NCI-H2107 treated with DMSO at 0.1 percent for 48 hours (cell line): ENCODE measurements at regions not wholly inside any gene's neighbourhood (a gene's known extent, or its start where the extent isn't known, plus 50 kb on each side); places are given as distances from the start of the nearest gene placed in this dataset.
"Not testable (repeated sequence)": the region's sequence is repeated elsewhere in the genome, so short reads cannot be mapped to it uniquely, and the experiment has no call there.

ENCODE experiments used
- DNase-seq: peaks from one replicate; lab custom pipeline; 2025; ENCODE audit not compliant: unreplicated experiment; lab: John Stamatoyannopoulos, UW

- DNase-seq, result not testable (repeated sequence)
Measured at GRCh38 chr16:29355339-29356059, 51.0 kb downstream of the NPIPB11 start.

GRCh38 chr16:29354449-29354848 is 52.1 kb downstream of the NPIPB11 start:
- not testable (repeated sequence) for DNase-seq

GRCh38 chr16:29352617-29352999 is 53.9 kb downstream of the NPIPB11 start:
- not testable (repeated sequence) for DNase-seq

GRCh38 chr16:29351970-29352616 is 54.4 kb downstream of the NPIPB11 start:
- not testable (repeated sequence) for DNase-seq

GRCh38 chr16:29351271-29351969 is 55.1 kb downstream of the NPIPB11 start:
- peak; percentile 30 for DNase-seq

- not testable (repeated sequence) for DNase-seq
Measured at GRCh38 chr16:29349966-29350365, 56.5 kb downstream of the NPIPB11 start.

GRCh38 chr16:29348748-29349147 is 57.8 kb downstream of the NPIPB11 start:
- not testable (repeated sequence) for DNase-seq

- not testable (repeated sequence) for DNase-seq
Measured at GRCh38 chr16:29348123-29348690, 58.3 kb downstream of the NPIPB11 start.

- not testable (repeated sequence) for DNase-seq
Measured at GRCh38 chr16:29346796-29347580, 59.5 kb downstream of the NPIPB11 start.

- not testable (repeated sequence) for DNase-seq
Measured at GRCh38 chr16:29346203-29346602, 60.3 kb downstream of the NPIPB11 start.

- DNase-seq, result not testable (repeated sequence)
Measured at GRCh38 chr16:29342937-29343336, 63.6 kb downstream of the NPIPB11 start.

- not testable (repeated sequence) for DNase-seq
Measured at GRCh38 chr16:29340779-29341438, 65.6 kb downstream of the NPIPB11 start.

- DNase-seq, result not testable (repeated sequence)
Measured at GRCh38 chr16:29340235-29340634, 66.3 kb downstream of the NPIPB11 start.

GRCh38 chr16:29338821-29339700 is 67.5 kb downstream of the NPIPB11 start:
- DNase-seq, result not testable (repeated sequence)

GRCh38 chr16:29337385-29337901 is 69.1 kb downstream of the NPIPB11 start:
- not testable (repeated sequence) for DNase-seq

- DNase-seq, result not testable (repeated sequence)
Measured at GRCh38 chr16:29335549-29335846, 71.0 kb downstream of the NPIPB11 start.

GRCh38 chr16:29334776-29335548 is 71.5 kb downstream of the NPIPB11 start:
- DNase-seq, result not testable (repeated sequence)

GRCh38 chr16:29333492-29334097 is 72.9 kb downstream of the NPIPB11 start:
- not testable (repeated sequence) for DNase-seq
